Epithelial cell of esophagus (primary cell): ENCODE measurements at regions not wholly inside any gene's neighbourhood (a gene's known extent, or its start where the extent isn't known, plus 50 kb on each side); places are given as distances from the start of the nearest gene placed in this dataset.

Experiments used
- DNase-seq: peaks from one replicate; pipeline ENCODE4 v3.0.0; 2010; ENCODE audit warnings: low read depth
- H3K4me3 ChIP-seq: 2 replicates; pipeline ENCODE4 v1.5.1; 2011; ENCODE audit warnings: mild to moderate bottlenecking, low read length, control low read depth
- TF ChIP-seq, protein P1 (sequence below): IDR thresholded peaks from 2 replicates; pipeline ENCODE4 v1.5.1; 2011; ENCODE audit warnings: low read depth, mild to moderate bottlenecking, low read length, control low read depth, inconsistent platforms; ENCODE audit not compliant: insufficient read depth; ENCODE audit errors: missing control alignments

DNA sequence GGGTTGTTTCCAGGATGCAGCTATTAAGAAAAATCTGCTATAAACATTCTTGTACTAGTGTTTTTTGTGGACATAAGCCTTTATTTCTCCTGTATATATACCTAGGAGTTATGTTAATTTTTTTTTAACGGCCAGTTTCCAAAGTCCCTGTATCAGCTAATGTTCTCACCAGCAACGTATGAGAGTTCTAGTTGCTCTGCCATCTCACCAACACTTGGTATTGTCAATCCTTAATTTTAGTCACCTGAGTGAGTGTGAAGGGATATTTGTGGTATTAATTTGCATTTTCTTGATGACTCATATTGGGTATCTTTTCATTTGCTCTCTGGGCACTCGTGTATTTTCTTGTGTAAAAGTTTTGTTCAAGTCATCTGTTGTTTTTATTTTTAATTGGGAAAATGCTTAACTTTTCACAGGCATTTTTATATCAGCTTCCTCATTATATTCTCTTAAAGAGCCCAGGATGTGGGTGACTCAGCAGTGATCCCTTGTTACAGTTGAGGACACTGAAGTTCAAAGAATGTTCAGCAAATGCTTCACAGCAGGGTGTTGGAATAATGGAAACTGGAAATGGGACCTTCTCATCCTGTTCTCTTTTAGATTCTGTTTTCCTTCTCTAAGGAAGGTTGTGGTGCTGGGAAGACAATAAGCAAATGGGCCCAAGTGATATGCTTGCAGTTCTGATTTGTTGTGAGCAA is 176.3 kb upstream of the PRNP start:
- peak; percentile 42 for DNase-seq
- no peak overlapping the region for H3K4me3 ChIP-seq
- TF ChIP-seq, protein P1, sequence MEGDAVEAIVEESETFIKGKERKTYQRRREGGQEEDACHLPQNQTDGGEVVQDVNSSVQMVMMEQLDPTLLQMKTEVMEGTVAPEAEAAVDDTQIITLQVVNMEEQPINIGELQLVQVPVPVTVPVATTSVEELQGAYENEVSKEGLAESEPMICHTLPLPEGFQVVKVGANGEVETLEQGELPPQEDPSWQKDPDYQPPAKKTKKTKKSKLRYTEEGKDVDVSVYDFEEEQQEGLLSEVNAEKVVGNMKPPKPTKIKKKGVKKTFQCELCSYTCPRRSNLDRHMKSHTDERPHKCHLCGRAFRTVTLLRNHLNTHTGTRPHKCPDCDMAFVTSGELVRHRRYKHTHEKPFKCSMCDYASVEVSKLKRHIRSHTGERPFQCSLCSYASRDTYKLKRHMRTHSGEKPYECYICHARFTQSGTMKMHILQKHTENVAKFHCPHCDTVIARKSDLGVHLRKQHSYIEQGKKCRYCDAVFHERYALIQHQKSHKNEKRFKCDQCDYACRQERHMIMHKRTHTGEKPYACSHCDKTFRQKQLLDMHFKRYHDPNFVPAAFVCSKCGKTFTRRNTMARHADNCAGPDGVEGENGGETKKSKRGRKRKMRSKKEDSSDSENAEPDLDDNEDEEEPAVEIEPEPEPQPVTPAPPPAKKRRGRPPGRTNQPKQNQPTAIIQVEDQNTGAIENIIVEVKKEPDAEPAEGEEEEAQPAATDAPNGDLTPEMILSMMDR: no peak

DNA sequence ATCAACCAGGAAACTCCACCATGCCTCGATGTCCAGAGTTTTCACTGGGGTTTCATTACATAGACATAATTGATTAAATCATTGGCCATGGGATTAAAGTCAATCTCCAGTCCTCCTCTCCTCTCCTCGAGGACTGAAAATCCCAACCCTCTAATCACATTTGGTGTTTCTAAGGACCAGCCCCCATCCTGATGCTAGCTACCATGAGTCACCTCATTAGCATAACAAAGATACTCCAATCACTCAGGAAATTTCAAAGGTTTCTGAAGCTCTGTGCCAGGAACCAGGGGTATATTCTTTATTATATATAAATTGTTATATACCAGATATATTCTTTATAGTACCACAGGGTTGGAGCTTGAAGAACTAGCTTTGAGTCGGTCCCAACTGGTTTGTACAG is 177.5 kb upstream of the PRNP start:
- H3K4me3 ChIP-seq: no peak overlapping the region
- peak; percentile 26 for DNase-seq
- TF ChIP-seq, protein P1: no peak

DNA sequence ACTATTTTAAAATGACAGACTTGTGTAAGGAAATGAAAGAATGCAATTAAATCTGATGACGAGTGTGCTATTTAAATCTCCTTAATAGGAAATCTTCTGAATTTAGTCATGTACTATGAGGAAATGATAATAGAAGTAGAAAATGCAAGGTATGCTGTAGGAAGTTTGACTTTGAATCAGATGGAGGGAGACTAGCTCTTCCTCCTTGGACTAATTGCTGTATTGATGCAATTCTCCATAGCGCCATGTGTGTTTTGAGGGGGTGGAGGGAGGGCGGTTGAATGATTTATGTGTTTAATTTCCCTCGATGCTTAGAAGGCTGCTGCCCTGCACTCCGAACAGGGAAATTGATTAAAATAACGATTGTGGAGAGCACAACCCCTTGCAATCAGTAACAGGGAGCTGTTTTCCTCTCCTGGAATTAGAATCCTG is 179.0 kb upstream of the PRNP start:
- TF ChIP-seq, protein P1: no peak

DNA sequence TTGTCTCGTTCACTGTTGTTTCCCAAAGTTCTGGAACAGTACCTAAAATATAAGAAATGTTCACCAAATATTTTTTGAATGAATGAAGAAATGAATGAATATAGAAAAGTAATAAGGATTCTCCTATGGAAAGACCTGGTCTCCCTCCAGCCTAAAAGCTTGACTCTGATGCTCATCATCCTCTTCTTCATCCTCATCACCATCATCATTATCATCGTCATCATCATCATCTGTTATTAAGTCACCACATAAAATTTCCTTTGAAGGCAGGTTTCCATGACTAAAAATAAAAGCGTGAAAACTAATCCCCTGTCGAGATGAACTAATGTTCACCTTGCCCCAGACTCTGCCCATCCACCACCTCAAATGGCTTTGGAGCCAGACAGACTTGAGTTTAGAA is 181.4 kb upstream of the PRNP start:
- TF ChIP-seq, protein P1: no peak
- no peak overlapping the region for H3K4me3 ChIP-seq
- no peak for DNase-seq

More for the DNA sequence above, 179.0 kb upstream of the PRNP start:
- peak; percentile 81 for DNase-seq
- no peak overlapping the region for H3K4me3 ChIP-seq

DNA sequence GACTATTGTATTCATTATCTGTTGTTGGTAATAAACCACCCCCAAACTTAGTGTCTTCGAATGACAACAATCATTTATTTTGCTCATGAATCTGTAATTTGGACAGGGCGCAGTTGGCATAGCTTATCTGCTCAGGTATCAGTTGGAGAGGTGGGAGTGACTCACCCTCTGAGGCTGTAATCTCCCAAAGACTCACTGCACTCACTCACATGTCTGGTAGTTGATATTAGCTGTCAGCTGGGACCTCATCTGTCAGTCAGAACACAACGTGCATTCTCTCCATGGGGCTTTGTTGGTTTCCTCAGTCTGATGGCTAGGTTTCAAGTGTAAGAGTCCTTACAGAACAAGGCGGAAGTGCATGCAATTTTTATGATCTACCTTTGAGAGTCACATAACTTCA is 183.5 kb upstream of the PRNP start:
- TF ChIP-seq, protein P1: no peak
- peak; percentile 62 for DNase-seq
- no peak overlapping the region for H3K4me3 ChIP-seq

DNA sequence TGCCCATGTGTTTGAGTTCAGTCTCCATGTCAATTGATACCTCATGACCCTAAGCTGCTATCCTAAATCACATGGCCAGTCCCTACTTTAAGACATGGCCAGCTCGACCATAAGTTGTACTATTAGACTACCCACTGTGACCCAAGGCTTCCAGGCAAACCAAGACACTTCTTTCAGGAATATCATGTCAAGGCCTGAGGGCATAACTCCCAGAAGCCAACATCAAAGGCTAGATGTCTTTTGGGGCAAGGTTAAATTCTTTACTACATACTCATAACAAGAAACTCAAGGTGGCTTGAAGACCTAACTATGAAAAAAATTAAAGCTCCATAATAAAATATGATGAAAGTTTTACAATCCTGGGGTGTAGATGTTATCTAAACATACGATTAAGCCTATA is 192.9 kb upstream of the PRNP start:
- no peak for DNase-seq
- no peak overlapping the region for H3K4me3 ChIP-seq
- TF ChIP-seq, protein P1: no peak

DNA sequence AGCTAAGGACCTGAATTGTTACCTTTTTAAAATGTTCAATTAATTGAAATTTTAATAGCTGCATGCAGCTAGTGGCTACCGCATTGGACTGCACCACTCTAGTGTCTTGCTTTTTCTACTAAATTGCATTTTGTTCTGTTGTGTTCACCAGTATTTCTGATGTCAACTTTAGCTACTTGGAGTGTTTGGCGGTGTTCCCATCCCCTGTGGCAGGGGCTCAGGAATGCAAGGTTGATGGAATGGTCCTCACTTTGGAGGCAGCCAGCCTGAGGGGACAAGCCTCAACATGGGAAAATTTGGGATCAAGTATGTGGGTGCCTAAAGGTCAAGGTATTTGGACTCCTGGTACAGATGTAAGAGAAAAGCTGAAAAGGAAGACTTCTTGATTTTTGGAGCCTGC is 194.6 kb upstream of the PRNP start:
- TF ChIP-seq, protein P1: no peak
- H3K4me3 ChIP-seq: no peak overlapping the region
- DNase-seq: no peak
